HG02763 (cell line): ENCODE measurements at regions not wholly inside any gene's neighbourhood (a gene's known extent, or its start where the extent isn't known, plus 50 kb on each side); places are given as distances from the start of the nearest gene placed in this dataset.
"Not testable (repeated sequence)": the region's sequence is repeated elsewhere in the genome, so short reads cannot be mapped to it uniquely, and the experiment has no call there.

Experiments used
- ATAC-seq: cut with Tn5 transposase; IDR thresholded peaks from one replicate; pipeline ENCODE4 v1.9.1; 2021; ENCODE audit warnings: mild to moderate bottlenecking, moderate library complexity; ENCODE audit not compliant: unreplicated experiment

DNA sequence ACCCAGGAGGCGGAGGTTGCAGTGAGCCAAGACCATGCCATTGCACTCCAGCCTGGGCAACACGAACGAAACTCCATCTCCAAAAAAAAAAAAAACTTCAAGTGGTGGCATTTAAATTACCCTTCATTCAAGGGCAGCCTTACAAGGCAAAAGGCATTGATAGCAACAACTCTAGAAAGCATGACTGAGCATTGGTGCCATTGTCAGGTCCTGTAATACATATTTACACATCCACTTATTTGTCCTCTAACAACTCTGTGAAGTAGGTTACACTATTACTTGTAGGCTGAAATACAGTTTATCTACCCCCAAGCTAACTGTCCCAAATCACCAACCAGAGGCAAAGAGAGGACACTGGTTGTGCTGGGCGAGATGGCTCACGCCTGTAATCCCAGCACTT lies 52.7 kb upstream of the LARP1 start:
- no peak for ATAC-seq

DNA sequence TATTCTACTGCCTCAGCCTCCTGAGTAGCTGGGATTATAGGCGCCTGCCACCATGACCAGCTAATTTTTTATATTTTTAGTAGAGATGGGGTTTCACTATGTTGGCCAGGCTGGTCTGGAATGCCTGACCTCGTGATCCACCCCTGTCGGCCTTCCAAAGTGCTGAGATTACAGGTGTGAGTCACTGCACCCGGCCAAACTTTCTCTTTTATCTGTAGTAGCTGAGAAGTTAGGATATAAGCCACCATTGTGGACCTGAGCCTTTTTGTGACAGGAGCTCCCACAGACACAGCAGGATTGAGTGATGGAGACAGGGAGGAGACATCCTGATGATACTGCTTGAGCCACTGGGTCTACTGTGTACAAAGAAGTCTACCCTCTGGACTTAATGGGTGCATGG lies 53.5 kb upstream of the LARP1 start:
- ATAC-seq = not testable (repeated sequence)

DNA sequence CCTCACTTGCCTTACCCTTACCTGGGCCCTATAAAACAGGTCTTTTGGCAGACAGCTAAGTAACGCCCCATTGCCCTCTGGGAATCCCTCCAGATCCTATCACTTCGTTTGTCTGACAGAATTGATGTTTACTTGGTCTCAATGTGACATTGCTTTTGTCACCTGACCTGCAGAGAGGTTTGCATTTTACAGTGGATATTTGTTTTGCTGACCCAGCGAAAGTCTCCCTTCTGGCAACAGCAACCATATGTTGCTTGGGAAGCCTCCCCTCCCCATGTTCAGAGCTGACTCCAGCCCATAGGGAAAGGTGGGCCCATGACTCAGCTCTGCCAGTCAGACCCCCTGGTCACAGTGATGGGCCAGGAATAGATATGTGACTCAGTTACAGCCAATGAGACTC lies 54.0 kb upstream of the LARP1 start:
- ATAC-seq = no peak

DNA sequence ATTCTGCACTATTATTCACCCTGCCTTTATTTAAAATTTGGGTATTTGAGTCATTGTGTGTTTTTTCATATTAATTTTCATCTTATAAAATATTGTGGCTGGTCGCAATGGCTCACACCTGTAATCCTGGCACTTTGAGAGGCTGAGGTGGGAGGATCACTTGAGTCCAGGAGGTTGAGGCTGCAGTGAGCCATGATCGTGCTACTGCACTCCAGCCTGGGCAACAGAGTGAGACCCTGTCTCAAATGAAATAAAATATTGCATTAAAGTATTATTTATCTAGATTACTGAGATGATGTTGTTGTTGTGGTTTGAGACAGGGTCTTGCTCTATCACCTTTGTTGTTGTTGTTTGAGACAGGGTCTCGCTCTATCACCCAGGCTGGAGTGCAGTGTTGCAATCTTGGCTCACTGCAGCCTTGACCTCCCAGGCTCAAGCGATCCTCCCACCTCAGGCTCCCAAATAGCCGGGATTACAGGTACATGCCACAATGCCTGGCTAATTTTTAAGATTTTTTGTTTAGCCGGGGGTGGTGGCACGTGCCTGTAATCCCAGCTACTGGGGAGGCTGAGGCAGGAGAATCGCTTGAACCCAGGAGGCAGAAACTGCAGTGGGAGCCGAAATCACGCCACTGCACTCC lies 54.8 kb upstream of the LARP1 start:
- ATAC-seq = not testable (repeated sequence)

DNA sequence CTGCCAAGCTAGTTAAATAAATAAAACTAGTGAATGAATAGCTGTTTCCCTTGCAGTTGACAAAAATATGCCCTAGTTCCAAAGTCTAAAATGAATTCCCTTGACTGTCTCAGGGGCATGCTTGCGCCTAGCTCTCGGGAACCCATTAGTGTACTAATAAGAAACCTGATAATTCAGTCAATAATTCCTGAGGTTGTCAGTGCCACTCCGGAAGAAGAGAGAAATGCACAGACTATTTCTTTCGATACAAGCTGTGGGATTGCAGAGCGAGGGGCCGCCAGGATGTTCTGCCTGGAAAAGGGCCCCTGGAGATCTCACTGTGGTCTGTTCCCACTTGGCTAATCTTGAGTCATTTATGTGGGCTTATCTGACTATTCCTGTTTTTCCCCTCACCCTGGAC lies 56.4 kb upstream of the LARP1 start:
- no peak for ATAC-seq

DNA sequence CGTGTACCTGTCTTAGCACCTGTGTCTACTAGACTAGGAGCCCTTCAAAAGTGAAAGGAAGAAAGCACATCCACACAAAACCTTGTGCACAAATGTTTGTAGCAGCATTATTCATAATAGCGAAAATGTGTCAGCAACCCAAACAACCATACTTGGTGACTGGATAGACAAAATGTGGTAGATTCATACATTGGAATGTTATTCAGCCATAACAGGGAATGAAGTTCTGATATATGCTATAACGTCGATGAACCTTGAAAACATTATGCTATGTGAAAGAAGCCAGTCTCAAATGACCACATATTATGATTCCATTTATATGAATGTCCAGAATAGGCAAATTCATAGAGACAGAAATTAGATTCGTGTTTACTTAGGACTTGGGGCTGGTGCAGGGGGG lies 57.8 kb upstream of the LARP1 start:
- ATAC-seq = no peak

DNA sequence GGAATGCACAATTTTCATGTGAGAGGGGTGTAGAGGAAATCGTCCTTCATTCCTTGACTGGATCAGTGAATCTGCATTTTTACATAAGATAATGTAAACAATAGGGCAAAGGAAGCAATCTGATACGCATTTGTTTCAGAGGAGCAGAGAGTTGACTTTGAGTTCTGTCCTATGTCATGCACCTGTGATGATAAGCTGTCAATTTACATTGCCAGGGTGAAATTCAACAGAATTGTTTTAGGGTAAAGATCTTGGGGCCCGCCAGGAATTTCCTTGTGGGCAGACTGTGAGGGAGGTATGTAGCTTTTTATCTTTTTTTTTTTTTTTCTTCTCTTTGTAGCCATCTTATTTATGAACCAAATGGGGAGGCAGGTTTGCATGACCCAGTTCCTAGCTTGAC lies 58.3 kb upstream of the LARP1 start:
- no peak for ATAC-seq

DNA sequence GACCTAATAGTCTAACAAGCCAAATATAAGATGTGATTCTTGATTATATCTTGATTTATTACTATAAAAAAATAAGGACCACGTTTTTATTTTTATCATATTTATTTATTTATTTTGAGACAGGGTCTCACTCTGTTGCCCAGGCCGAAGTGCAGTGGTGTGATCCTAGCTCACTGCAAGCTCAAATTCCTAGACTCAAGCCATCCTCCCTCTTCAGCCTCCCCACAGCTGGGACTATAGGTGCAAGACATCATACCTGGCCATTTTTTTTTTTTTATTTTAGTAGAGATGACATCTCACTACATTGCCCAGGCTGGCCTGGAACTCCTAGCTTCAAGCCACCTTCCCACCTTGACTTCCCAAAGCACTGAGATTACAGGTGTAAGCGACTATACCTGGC lies 61.0 kb upstream of the LARP1 start:
- ATAC-seq = no peak

DNA sequence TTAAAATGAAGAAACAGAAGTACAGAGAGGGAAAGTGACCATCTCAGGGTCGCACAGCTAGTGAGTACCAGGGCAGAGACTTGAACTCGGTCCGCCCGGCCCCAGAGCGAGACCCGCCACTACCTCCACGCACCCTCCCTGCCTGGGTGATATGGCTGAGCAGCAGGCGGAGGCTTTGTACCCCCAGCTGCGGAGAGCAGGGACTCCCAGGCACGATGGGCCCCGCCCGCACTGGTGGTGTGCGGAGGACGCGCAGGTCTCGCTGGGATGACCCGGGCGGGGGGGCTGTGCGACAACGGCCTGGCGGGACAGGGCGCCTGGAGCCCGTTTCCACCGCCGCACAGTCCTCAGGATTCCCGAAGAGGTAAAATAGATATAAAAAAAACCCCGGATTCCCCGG lies 64.7 kb upstream of the LARP1 start:
- no peak for ATAC-seq

DNA sequence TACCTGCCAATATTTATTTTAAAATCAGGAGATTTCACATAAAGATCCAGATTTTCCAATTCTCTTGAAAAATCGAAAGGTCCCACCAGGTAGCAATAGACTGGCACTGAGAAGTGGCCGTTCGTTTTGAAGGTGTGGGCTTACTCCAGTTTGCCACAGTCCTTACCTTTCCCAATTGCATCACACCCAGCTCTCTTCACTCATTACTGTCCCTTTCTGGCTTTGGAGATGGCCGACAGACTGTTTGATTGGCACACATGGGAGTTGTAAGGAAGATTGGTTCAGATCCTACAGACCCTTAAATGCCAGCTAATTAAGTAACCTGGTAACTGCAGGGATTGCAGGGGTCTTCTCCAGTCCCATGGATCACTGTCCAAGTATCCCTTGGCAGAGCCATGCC lies 68.7 kb upstream of the LARP1 start:
- no peak for ATAC-seq

DNA sequence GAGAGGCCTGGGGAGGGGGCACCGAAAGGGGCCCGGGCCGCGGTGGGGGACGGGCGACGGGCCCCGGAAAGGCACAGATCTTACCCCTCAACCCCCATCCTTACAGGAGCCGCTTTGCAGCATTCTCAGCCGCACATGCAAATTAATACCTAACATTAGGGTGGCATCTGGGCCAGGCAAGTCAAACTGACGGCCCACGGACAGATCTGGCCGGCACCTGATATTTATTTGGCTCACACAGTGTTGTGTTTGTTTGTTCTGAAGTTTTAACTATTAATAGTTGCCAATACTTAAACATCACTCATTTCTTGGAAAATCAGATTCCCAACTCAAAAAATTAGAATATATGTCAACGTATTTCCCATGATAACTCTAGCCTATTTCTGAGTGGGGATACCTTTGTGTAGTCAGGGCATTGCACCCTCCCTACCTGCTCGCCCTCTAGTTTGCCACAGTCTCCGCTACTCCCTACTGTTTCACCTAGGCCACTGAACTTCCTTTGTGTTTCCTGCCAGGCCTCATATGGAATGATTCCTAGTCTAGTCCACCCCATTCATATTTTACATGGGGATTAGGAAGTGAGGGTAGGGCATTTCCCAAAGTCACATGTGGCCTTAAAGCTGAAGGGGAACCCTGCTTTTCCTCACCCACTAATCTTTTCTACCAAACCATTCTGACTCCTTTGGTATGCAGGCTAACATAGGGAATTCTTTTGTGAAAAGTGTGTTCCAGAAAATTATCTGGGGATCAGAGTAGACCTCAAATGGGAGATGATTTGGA lies 71.9 kb upstream of the LARP1 start:
- peak; percentile 59 for ATAC-seq

DNA sequence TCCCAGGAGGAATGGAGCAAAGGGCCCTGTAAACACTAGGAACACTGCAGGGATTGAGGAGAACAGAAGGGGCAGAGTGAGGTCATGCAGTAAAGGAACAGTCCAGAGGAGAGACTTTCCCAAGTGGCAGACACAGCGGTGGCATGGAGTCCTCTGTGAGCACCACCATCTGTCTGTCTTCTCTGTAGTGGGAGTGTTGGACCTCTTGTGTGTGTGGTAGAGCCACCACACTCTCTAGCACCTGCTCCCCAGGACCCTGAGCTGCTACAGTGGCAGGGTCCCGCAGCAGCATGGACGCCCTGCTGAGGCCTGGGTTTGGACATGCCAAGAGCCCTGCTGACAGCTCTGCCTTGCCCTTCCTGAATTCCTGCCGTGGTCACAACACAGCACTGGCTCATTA lies 75.7 kb upstream of the LARP1 start:
- ATAC-seq = no peak

DNA sequence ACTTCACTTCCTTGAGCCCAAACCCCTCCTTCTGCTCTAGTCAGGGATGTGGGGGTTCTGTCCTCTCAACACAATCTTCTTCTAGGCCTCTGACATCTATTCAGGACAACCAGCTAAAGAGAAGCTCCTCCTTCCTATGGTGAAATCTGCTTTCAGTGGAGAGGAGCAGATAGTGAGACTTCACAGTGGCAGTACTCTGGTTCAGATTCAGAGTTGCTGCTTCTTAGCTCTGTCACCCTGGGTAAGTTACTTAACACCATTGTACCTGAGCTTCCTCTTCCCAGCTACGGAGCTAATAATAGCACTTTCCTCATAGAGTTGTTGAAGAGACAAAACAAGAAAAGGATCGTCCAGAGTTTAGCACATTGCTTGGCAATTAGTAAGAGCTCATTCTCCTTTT lies 77.3 kb upstream of the LARP1 start:
- no peak for ATAC-seq

DNA sequence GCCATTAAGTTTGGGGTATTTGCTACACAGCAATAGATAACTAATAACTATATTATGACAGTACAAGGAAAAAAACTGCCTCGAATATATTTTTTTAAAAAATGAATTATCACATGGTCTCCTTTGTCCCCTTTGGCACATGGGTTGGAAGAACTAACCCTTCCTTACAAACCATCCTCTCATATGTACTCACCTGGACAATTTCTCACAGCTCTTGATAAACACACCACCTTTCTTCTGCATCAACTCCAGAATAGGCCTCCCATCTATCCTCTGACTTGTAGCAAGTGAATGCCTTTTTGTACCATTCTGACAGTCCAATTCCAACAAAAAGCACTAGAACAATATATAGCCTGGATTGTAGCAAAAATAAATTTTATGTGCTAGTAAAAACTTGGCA lies 78.7 kb upstream of the LARP1 start:
- no peak for ATAC-seq

DNA sequence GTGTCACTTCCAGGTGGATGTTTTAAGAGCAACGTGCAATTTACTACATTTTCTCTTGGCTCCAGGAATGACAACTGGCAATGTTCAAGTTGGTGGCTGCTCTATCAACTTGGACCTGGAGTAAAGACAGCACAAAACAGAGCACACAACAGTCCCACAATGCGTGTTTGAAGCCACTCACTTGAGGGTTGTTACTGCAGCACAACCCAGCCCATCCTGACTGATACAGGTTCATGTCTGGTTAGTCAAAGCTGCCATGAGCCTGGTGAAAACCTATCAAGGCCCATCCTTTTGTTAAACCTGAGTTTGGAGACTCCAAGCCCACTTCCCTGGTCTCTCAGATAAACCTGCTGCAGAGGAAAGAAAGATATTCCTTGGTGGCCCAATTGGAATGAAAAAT lies 81.1 kb upstream of the LARP1 start:
- ATAC-seq = no peak

DNA sequence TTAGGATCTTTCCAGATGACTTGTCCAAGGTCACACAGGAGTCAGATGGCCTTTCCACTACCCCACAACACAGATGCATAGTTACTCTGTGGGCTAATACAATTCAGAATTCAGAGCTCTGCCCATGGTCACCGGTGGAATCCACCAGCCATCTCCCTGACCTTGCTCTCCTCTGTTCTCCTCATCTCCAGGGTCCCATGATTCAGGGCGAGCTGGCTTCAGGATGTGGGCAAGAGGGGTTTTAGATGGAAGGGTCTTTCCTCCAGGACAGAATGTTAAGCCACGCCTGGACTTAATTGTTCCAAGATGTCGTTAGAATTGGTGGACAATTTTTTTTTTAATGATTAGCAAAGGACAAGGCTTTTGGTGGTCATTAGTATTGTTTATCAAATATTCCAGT lies 81.7 kb upstream of the LARP1 start:
- no peak for ATAC-seq

DNA sequence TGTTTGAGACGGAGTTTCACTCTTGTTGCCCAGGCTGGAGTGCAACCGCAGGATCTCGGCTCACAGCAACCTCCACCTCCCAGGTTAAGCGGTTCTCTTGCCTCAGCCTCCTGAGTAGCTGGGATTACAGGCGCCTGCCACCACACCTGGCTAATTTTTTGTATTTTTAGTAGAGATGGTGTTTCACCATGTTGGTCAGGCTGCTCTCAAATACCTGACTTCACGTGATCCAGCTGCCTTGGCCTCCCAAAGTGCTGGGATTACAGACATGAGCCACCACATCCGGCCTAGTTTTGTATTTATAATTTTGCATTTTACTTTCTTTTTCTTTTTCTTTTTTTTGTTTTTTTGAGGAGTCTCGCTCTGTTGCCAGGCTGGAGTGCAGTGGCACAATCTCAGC lies 85.3 kb upstream of the LARP1 start:
- ATAC-seq = not testable (repeated sequence)

DNA sequence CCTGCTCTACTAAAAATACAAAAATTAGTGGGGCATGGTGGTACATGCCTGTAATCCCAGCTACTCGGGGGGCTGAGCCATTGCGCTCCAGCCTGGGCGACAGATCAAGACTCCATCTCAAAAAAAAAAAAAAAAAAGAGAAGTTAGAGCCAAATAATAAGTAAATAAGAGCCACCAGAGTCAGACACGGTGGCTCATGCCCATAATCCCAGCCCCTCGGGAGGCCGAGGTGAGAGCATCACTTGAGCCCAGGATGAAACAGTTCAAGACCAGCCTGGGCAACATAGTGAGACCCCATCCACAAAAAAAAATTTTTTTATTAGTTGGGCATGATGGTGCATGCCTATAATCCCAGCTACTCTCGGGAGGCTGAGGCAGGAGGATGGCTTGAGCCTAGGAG lies 85.8 kb upstream of the LARP1 start:
- no peak for ATAC-seq

DNA sequence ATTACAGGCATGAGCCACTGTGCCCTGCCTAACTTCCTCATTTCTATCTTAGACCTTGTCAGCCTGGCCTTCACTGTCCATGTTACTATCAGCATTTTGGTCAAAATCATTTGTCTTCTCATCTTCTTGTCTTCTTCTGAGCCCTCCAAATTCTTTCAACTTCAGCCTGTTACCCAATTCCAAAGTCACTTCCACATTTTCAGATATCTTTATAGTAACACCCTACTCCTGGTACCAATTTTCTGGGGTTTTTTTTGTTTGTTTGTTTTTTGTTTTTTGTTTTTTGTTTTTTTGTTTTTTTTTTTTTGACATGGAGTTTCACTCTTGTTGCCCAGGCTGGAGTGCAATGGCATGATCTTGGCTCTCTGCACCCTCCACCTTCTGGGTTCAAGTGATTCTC lies 90.3 kb upstream of the LARP1 start:
- no peak for ATAC-seq

DNA sequence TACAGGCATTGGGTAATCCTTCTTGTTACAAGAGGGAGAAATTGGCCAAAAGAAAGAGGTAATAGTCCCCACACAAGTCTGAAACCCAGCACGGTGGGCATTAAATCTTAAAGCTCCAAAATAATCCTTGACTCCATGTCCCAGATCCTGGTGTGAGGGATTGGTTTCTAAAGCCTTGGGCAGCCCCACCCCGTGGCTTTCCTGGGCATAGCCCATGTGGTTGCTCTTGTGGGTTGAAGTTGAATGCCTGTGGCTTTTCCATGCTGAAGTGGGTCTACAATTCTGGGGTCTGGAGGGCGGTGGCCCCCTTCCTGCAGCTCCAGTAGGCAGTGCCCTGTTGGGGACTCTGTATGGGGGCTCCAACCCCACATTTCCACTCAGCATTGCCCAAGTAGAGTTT lies 91.8 kb upstream of the LARP1 start:
- no peak for ATAC-seq

DNA sequence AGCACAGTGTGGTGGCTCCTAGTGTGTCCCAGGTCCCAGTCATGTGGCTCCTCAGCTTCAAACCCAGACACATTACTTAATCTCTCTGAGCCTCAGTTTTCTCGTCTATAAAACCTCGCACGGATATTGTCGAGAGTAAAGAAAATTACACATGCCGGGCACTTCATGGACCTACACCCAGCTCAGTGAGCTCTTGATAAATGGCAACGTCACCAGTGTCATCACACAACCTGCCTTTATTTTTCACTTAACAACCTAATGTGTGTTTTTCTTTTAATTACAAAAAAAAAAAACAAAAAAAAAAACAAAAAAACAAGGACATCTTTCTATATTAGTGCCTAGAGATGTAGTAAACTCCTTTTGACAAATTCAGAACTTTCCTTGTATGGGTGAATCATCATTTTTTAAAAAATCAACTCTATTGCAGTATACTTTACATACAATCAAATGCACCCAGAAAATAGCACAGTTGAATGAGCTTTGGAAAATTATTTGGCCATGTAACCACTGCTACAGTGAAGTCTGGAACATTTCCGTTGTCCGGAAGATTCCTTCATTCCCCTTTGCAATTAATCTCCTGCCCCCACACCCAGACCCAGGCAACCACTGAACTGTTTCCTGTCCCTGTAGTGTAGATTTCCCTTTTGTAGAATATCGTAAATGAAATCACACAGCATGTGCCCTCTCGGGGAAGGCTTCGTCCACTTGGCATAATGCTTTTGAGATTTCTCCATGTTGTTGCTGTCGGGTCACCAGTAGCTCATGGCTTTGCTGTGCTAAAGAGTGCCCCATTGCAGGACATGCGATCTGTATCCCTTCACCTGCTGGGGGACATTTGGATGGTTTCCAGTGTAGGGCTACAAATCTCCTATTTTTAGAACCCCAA lies 100.4 kb upstream of the LARP1 start:
- no peak for ATAC-seq
